ENCODE measurements at regions not wholly inside any gene's neighbourhood (a gene's known extent, or its start where the extent isn't known, plus 50 kb on each side); places are given as distances from the start of the nearest gene placed in this dataset.

GRCh38 chr16:27736431-27736830, 186.5 kb downstream of the KATNIP start:
- ChIA-PET POLR2A (no interaction called here), CTCF (interaction anchor here (1.2 to 1.3 kb wide), 2 partner anchors 46 to 354 kb away, joined by 3 to 4 read pairs; no protein-coding TSS in a partner anchor)
- ATAC-seq (no peak), DNase-seq (ENCODE audit: low spot score) (no peak)
- Mint-ChIP-seq H3K27me3 (ENCODE audit: low read depth) (no peaks in the 10 kb centered on the region), H3K4me3 (no peak overlapping the region), H3K36me3 (peaks cover 6% of the 10 kb centered on the region), H3K4me1 (no peaks in the 10 kb centered on the region), H3K27ac (0 out of 2 replicates have a peak overlapping the region, but pooled peaks have one; percentile 57), H3K9me3 (no peaks in the 10 kb centered on the region)
- TF ChIP-seq NR3C1 (CRISPR knock-in tag; conservative IDR thresholded peaks at IDR 0.05; ENCODE audit: low read depth) (no peak), ATF2 (CRISPR knock-in tag; IDR thresholded peaks at IDR 0.05; ENCODE audit: borderline replicate concordance, low read depth) (no peak), EMX1 (CRISPR knock-in tag; IDR thresholded peaks at IDR 0.05) (no peak), ZNF232 (CRISPR knock-in tag; IDR thresholded peaks at IDR 0.05) (no peak), NR1H2 (CRISPR knock-in tag; IDR thresholded peaks at IDR 0.05) (no peak), SMAD3 (CRISPR knock-in tag; IDR thresholded peaks at IDR 0.05; ENCODE audit: borderline replicate concordance) (no peak), STAT6 (CRISPR knock-in tag; conservative IDR thresholded peaks at IDR 0.05; ENCODE audit: low read depth) (no peak), OVOL2 (CRISPR knock-in tag; IDR thresholded peaks at IDR 0.05; ENCODE audit: borderline replicate concordance) (no peak), SMAD4 (CRISPR knock-in tag; IDR thresholded peaks at IDR 0.05) (no peak), ZNF532 (CRISPR knock-in tag; IDR thresholded peaks at IDR 0.05; ENCODE audit: borderline replicate concordance) (no peak), ZNF423 (CRISPR knock-in tag; IDR thresholded peaks at IDR 0.05) (no peak), ZBTB43 (CRISPR knock-in tag; IDR thresholded peaks at IDR 0.05) (no peak), ERG (CRISPR knock-in tag; IDR thresholded peaks at IDR 0.05) (no peak), GRHL2 (CRISPR knock-in tag; IDR thresholded peaks at IDR 0.05; ENCODE audit: insufficient replicate concordance, severe bottlenecking) (no peak)

GRCh38 chr16:27737513-27737912, 187.6 kb downstream of the KATNIP start:
- TF ChIP-seq TP53 (CRISPR knock-in tag; IDR thresholded peaks at IDR 0.05): no peak
- TF ChIP-seq ESRRA (CRISPR knock-in tag; IDR thresholded peaks at IDR 0.05; ENCODE audit: borderline replicate concordance): no peak
- no peak for TF ChIP-seq IRF1 (CRISPR knock-in tag; IDR thresholded peaks at IDR 0.05)
- no peak for TF ChIP-seq OVOL2 (CRISPR knock-in tag; IDR thresholded peaks at IDR 0.05; ENCODE audit: borderline replicate concordance)
- TF ChIP-seq CDX4 (CRISPR knock-in tag; IDR thresholded peaks at IDR 0.05; ENCODE audit: borderline replicate concordance): no peak
- TF ChIP-seq ZNF317 (CRISPR knock-in tag; IDR thresholded peaks at IDR 0.05; ENCODE audit: borderline replicate concordance, low read depth): no peak
- no peak for TF ChIP-seq TEAD4 (CRISPR knock-in tag; IDR thresholded peaks at IDR 0.05)
- no peak for TF ChIP-seq ELF4 (CRISPR knock-in tag; IDR thresholded peaks at IDR 0.05; ENCODE audit: low read depth)
- DNase-seq (ENCODE audit: low spot score) (no peak), ATAC-seq (no peak)
- POLR2A ChIA-PET: no interaction called here
- Mint-ChIP-seq H3K27ac (no peak overlapping the region), H3K36me3 (peaks cover 6% of the 10 kb centered on the region), H3K9me3 (no peaks in the 10 kb centered on the region), H3K4me1 (no peaks in the 10 kb centered on the region), H3K4me3 (no peak overlapping the region), H3K27me3 (ENCODE audit: low read depth) (no peaks in the 10 kb centered on the region)
- CTCF ChIA-PET: no interaction called here

All from WTC11 (cell line).